ENCODE measurements at regions not wholly inside any gene's neighbourhood (a gene's known extent, or its start where the extent isn't known, plus 50 kb on each side); places are given as distances from the start of the nearest gene placed in this dataset.

DNA sequence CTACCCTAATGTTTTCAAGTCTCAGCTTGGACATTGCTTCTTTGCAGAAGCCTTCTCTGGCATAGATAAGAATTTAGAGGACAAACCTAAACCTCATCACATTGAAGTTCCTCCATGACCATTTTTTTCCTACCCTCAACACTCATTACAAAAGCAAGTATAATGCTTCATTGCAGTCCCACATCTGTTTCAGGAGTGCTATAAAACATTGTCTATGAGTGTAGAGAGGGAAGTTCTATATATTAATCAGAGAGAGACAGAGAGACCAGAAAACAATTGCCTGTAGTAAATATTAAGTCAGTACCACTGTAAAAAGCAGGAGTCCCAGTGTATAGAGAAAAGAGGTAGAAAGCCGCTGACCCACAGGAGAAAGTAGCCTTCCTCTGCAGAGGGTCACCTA, 149.7 kb downstream of the PRELID2 start:
- H3K9ac ChIP-seq (ENCODE audit: insufficient read depth in 1 of 2, low read depth in 2 of 2, low read length in 2 of 2) = no peak overlapping the region
- ChIA-PET CTCF (ENCODE audit: low intra/inter-chr PET ratio) (interaction anchor here (0.5 kb wide), 1 partner anchor 366 kb away, joined by 3 read pairs; no protein-coding TSS in a partner anchor), POLR2A (no interaction called here)
- no peaks in the 10 kb centered on the region for H3K9me1 ChIP-seq (ENCODE audit: control insufficient read depth, insufficient read depth, low read length)
- no peak for DNase-seq (ENCODE audit: extremely low read depth in 1 of 4, low spot score in 3 of 4)
- in situ Hi-C loops (cut with MboI) (loop anchor here (10.0 kb wide), 2 partner anchors 199 to 369 kb away; no protein-coding TSS in a partner anchor), intact Hi-C loops (cut with micrococcal nuclease) (loop anchor here (10.0 kb wide), 1 partner anchor 739 kb away; no protein-coding TSS in a partner anchor)
- BruUV-seq (replicated peaks) = no TSS peak
- H3K79me2 ChIP-seq (ENCODE audit: control insufficient read depth, insufficient read depth, low read length) = no peaks in the 10 kb centered on the region
- no peak overlapping the region for H3K27ac ChIP-seq (ENCODE audit: extremely low read depth, low read depth, low read length)
- no peaks in the 10 kb centered on the region for H3K36me3 ChIP-seq (ENCODE audit: control insufficient read depth, insufficient read depth, low read length)
- no peak overlapping the region for H2AFZ ChIP-seq (ENCODE audit: low read depth, low read length)
- H4K20me1 ChIP-seq (replicated peaks; ENCODE audit: control insufficient read depth, insufficient read depth, low read length) = no peaks in the 10 kb centered on the region
- TF ChIP-seq MTF1 (CRISPR knock-in tag; IDR thresholded peaks at IDR 0.05; ENCODE audit: borderline replicate concordance) = no peak
- no peak for TF ChIP-seq HMG20A (CRISPR knock-in tag; conservative IDR thresholded peaks at IDR 0.05)
- TF ChIP-seq, protein P1, sequence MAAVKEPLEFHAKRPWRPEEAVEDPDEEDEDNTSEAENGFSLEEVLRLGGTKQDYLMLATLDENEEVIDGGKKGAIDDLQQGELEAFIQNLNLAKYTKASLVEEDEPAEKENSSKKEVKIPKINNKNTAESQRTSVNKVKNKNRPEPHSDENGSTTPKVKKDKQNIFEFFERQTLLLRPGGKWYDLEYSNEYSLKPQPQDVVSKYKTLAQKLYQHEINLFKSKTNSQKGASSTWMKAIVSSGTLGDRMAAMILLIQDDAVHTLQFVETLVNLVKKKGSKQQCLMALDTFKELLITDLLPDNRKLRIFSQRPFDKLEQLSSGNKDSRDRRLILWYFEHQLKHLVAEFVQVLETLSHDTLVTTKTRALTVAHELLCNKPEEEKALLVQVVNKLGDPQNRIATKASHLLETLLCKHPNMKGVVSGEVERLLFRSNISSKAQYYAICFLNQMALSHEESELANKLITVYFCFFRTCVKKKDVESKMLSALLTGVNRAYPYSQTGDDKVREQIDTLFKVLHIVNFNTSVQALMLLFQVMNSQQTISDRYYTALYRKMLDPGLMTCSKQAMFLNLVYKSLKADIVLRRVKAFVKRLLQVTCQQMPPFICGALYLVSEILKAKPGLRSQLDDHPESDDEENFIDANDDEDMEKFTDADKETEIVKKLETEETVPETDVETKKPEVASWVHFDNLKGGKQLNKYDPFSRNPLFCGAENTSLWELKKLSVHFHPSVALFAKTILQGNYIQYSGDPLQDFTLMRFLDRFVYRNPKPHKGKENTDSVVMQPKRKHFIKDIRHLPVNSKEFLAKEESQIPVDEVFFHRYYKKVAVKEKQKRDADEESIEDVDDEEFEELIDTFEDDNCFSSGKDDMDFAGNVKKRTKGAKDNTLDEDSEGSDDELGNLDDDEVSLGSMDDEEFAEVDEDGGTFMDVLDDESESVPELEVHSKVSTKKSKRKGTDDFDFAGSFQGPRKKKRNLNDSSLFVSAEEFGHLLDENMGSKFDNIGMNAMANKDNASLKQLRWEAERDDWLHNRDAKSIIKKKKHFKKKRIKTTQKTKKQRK (IDR thresholded peaks at IDR 0.05; ENCODE audit: borderline replicate concordance, low read depth, low read length) = no peak
- TF ChIP-seq ZNF668 (CRISPR knock-in tag; IDR thresholded peaks at IDR 0.05) = no peak
- TF ChIP-seq CXXC5 (CRISPR knock-in tag; IDR thresholded peaks at IDR 0.05) = no peak
- no peak for TF ChIP-seq BHLHE40 (IDR thresholded peaks at IDR 0.05; ENCODE audit: low read length)
- TF ChIP-seq, protein P2, sequence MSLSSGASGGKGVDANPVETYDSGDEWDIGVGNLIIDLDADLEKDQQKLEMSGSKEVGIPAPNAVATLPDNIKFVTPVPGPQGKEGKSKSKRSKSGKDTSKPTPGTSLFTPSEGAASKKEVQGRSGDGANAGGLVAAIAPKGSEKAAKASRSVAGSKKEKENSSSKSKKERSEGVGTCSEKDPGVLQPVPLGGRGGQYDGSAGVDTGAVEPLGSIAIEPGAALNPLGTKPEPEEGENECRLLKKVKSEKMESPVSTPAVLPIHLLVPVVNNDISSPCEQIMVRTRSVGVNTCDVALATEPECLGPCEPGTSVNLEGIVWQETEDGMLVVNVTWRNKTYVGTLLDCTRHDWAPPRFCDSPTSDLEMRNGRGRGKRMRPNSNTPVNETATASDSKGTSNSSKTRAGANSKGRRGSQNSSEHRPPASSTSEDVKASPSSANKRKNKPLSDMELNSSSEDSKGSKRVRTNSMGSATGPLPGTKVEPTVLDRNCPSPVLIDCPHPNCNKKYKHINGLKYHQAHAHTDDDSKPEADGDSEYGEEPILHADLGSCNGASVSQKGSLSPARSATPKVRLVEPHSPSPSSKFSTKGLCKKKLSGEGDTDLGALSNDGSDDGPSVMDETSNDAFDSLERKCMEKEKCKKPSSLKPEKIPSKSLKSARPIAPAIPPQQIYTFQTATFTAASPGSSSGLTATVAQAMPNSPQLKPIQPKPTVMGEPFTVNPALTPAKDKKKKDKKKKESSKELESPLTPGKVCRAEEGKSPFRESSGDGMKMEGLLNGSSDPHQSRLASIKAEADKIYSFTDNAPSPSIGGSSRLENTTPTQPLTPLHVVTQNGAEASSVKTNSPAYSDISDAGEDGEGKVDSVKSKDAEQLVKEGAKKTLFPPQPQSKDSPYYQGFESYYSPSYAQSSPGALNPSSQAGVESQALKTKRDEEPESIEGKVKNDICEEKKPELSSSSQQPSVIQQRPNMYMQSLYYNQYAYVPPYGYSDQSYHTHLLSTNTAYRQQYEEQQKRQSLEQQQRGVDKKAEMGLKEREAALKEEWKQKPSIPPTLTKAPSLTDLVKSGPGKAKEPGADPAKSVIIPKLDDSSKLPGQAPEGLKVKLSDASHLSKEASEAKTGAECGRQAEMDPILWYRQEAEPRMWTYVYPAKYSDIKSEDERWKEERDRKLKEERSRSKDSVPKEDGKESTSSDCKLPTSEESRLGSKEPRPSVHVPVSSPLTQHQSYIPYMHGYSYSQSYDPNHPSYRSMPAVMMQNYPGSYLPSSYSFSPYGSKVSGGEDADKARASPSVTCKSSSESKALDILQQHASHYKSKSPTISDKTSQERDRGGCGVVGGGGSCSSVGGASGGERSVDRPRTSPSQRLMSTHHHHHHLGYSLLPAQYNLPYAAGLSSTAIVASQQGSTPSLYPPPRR (CRISPR knock-in tag; IDR thresholded peaks at IDR 0.05; ENCODE audit: borderline replicate concordance) = no peak
- TF ChIP-seq TSC22D4 (tag; IDR thresholded peaks at IDR 0.05) = no peak
- TF ChIP-seq PRMT5 (CRISPR knock-in tag; IDR thresholded peaks at IDR 0.05) = no peak
- no peak for TF ChIP-seq CBFB (CRISPR knock-in tag; IDR thresholded peaks at IDR 0.05)
- TF ChIP-seq, protein P3, sequence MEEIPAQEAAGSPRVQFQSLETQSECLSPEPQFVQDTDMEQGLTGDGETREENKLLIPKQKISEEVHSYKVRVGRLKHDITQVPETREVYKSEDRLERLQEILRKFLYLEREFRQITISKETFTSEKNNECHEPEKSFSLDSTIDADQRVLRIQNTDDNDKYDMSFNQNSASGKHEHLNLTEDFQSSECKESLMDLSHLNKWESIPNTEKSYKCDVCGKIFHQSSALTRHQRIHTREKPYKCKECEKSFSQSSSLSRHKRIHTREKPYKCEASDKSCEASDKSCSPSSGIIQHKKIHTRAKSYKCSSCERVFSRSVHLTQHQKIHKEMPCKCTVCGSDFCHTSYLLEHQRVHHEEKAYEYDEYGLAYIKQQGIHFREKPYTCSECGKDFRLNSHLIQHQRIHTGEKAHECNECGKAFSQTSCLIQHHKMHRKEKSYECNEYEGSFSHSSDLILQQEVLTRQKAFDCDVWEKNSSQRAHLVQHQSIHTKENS (CRISPR knock-in tag; IDR thresholded peaks at IDR 0.05) = no peak
- no peak for ATAC-seq
- no peaks in the 10 kb centered on the region for H3K27me3 ChIP-seq (ENCODE audit: control insufficient read depth in 2 of 2, insufficient read depth in 2 of 2, low read length in 2 of 2)
- no peaks in the 10 kb centered on the region for H3K9me3 ChIP-seq (replicated peaks; ENCODE audit: control insufficient read depth, insufficient read depth, low read depth, low read length)
- H3K4me1 ChIP-seq (replicated peaks in 1 of 2; ENCODE audit: control insufficient read depth in 2 of 2, insufficient read depth in 2 of 2, low read length in 2 of 2) = peaks cover 0 to 10% of the 10 kb centered on the region in 2 experiments; a peak in 2 of 5 replicates
- no CpG with 5 or more reads among the region's 1 CpG for WGBS (ENCODE audit: insufficient coverage, low coverage, missing lambda C conversion rate)
- H3K4me3 ChIP-seq = no peak overlapping the region
- no peak for FAIRE-seq
- no peak overlapping the region for H3K4me2 ChIP-seq (ENCODE audit: insufficient read depth, low read length)

Measured in K562 (cell line).